Stimulated activated CD4-positive, alpha-beta T cell treated with anti-CD3 and anti-CD28 coated beads, Interleukin-2, amount 100 ng/mL, for 24 hours (primary cell): ENCODE measurements at regions not wholly inside any gene's neighbourhood (a gene's known extent, or its start where the extent isn't known, plus 50 kb on each side); places are given as distances from the start of the nearest gene placed in this dataset.

ENCODE experiments used
- DNase-seq, 2 donors: peaks; one replicate each; pipeline ENCODE4 v3.0.0-alpha.2; 2020

- DNase-seq: no peak
Measured at GRCh38 chr12:77777274-77777673, 53.4 kb upstream of the NAV3 start.

GRCh38 chr12:77774761-77775160, 55.9 kb upstream of the NAV3 start:
- no peak for DNase-seq

GRCh38 chr12:77772676-77773298, 57.9 kb upstream of the NAV3 start:
- DNase-seq: no peak

- DNase-seq: no peak
Measured at GRCh38 chr12:77768558-77768957, 62.1 kb upstream of the NAV3 start.

GRCh38 chr12:77767756-77768343, 62.8 kb upstream of the NAV3 start:
- DNase-seq: no peak

- DNase-seq: no peak
Measured at GRCh38 chr12:77767335-77767734, 63.4 kb upstream of the NAV3 start.

- no peak for DNase-seq
Measured at GRCh38 chr12:77766224-77766623, 64.5 kb upstream of the NAV3 start.

GRCh38 chr12:77761286-77761685, 69.4 kb upstream of the NAV3 start:
- DNase-seq: no peak

- DNase-seq: no peak
Measured at GRCh38 chr12:77760271-77761025, 70.2 kb upstream of the NAV3 start.

GRCh38 chr12:77754086-77754485, 76.6 kb upstream of the NAV3 start:
- DNase-seq: no peak

GRCh38 chr12:77751939-77752338, 78.8 kb upstream of the NAV3 start:
- DNase-seq: no peak

- no peak for DNase-seq
Measured at GRCh38 chr12:77746096-77746495, 84.6 kb upstream of the NAV3 start.

- no peak for DNase-seq
Measured at GRCh38 chr12:77745624-77746023, 85.1 kb upstream of the NAV3 start.

GRCh38 chr12:77742631-77743030, 88.1 kb upstream of the NAV3 start:
- no peak for DNase-seq

GRCh38 chr12:77741974-77742517, 88.6 kb upstream of the NAV3 start:
- DNase-seq: no peak

GRCh38 chr12:77736219-77736965, 94.3 kb upstream of the NAV3 start:
- DNase-seq: no peak

- no peak for DNase-seq
Measured at GRCh38 chr12:77734214-77734883, 96.3 kb upstream of the NAV3 start.

GRCh38 chr12:77728018-77728417, 102.7 kb upstream of the NAV3 start:
- DNase-seq: no peak

- no peak for DNase-seq
Measured at GRCh38 chr12:77727442-77728001, 103.2 kb upstream of the NAV3 start.

- no peak for DNase-seq
Measured at GRCh38 chr12:77725611-77726010, 105.1 kb upstream of the NAV3 start.

- DNase-seq: no peak
Measured at GRCh38 chr12:77724367-77724957, 106.2 kb upstream of the NAV3 start.

GRCh38 chr12:77723308-77723707, 107.4 kb upstream of the NAV3 start:
- DNase-seq: no peak
